ENCODE measurements at regions not wholly inside any gene's neighbourhood (a gene's known extent, or its start where the extent isn't known, plus 50 kb on each side); places are given as distances from the start of the nearest gene placed in this dataset.

- Mint-ChIP-seq H3K9me3 (ENCODE audit: insufficient read depth) (no peaks in the 10 kb centered on the region), H3K36me3 (ENCODE audit: low read depth) (no peaks in the 10 kb centered on the region), H3K27me3 (ENCODE audit: low read depth) (no peaks in the 10 kb centered on the region), H3K27ac (no peak overlapping the region), H3K4me3 (no peak overlapping the region), H3K4me1 (ENCODE audit: low read depth) (no peaks in the 10 kb centered on the region)
- ATAC-seq: no peak
- ChIA-PET POLR2A (no interaction called here), CTCF (no interaction called here)
- no peak for DNase-seq
Observed at GRCh38 chr11:130599073-130599654, 150.7 kb downstream of the ADAMTS15 start.

- ATAC-seq: no peak
- H3K27me3 Mint-ChIP-seq (ENCODE audit: low read depth): no peaks in the 10 kb centered on the region
- DNase-seq: no peak
- no peaks in the 10 kb centered on the region for H3K9me3 Mint-ChIP-seq (ENCODE audit: insufficient read depth)
- no peaks in the 10 kb centered on the region for H3K36me3 Mint-ChIP-seq (ENCODE audit: low read depth)
- ChIA-PET POLR2A (no interaction called here), CTCF (no interaction called here)
- H3K4me3 Mint-ChIP-seq: no peak overlapping the region
- no peaks in the 10 kb centered on the region for H3K4me1 Mint-ChIP-seq (ENCODE audit: low read depth)
- H3K27ac Mint-ChIP-seq: no peak overlapping the region
Observed at GRCh38 chr11:130600139-130600538, 151.7 kb downstream of the ADAMTS15 start.

- Mint-ChIP-seq H3K36me3 (ENCODE audit: low read depth) (no peaks in the 10 kb centered on the region), H3K4me1 (ENCODE audit: low read depth) (no peaks in the 10 kb centered on the region), H3K27me3 (ENCODE audit: low read depth) (no peaks in the 10 kb centered on the region), H3K9me3 (ENCODE audit: insufficient read depth) (no peaks in the 10 kb centered on the region), H3K27ac (no peak overlapping the region), H3K4me3 (no peak overlapping the region)
- ATAC-seq (no peak), DNase-seq (no peak)
- ChIA-PET CTCF (no interaction called here), POLR2A (no interaction called here)
Observed at GRCh38 chr11:130600616-130601015, 152.2 kb downstream of the ADAMTS15 start.

GRCh38 chr11:130601141-130601540 is 152.7 kb downstream of the ADAMTS15 start:
- POLR2A ChIA-PET: no interaction called here
- H3K9me3 Mint-ChIP-seq (ENCODE audit: insufficient read depth): no peaks in the 10 kb centered on the region
- no peak for DNase-seq
- H3K36me3 Mint-ChIP-seq (ENCODE audit: low read depth): no peaks in the 10 kb centered on the region
- CTCF ChIA-PET: no interaction called here
- no peak for ATAC-seq
- H3K27ac Mint-ChIP-seq: no peak overlapping the region
- H3K27me3 Mint-ChIP-seq (ENCODE audit: low read depth): no peaks in the 10 kb centered on the region
- H3K4me3 Mint-ChIP-seq: no peak overlapping the region
- H3K4me1 Mint-ChIP-seq (ENCODE audit: low read depth): no peaks in the 10 kb centered on the region

- no peaks in the 10 kb centered on the region for H3K4me1 Mint-ChIP-seq (ENCODE audit: low read depth)
- POLR2A ChIA-PET: no interaction called here
- DNase-seq: no peak
Observed at GRCh38 chr11:130601764-130602460, 153.5 kb downstream of the ADAMTS15 start.

GRCh38 chr11:130602641-130603334 is 154.3 kb downstream of the ADAMTS15 start:
- Mint-ChIP-seq H3K4me3 (no peak overlapping the region), H3K4me1 (ENCODE audit: low read depth) (no peaks in the 10 kb centered on the region), H3K36me3 (ENCODE audit: low read depth) (no peaks in the 10 kb centered on the region), H3K27ac (no peak overlapping the region), H3K9me3 (ENCODE audit: insufficient read depth) (no peaks in the 10 kb centered on the region), H3K27me3 (ENCODE audit: low read depth) (no peaks in the 10 kb centered on the region)
- ATAC-seq: no peak
- POLR2A ChIA-PET: no interaction called here
- CTCF ChIA-PET: no interaction called here
- DNase-seq: no peak

More at GRCh38 chr11:130601764-130602460, 153.5 kb downstream of the ADAMTS15 start:
- Mint-ChIP-seq H3K27me3 (ENCODE audit: low read depth) (no peaks in the 10 kb centered on the region), H3K36me3 (ENCODE audit: low read depth) (no peaks in the 10 kb centered on the region), H3K4me3 (no peak overlapping the region), H3K27ac (no peak overlapping the region), H3K9me3 (ENCODE audit: insufficient read depth) (no peaks in the 10 kb centered on the region)
- ATAC-seq: no peak
- CTCF ChIA-PET: no interaction called here

GRCh38 chr11:130603335-130603906 is 155.0 kb downstream of the ADAMTS15 start:
- H3K9me3 Mint-ChIP-seq (ENCODE audit: insufficient read depth): no peaks in the 10 kb centered on the region
- DNase-seq (no peak), ATAC-seq (no peak)
- ChIA-PET CTCF (no interaction called here), POLR2A (no interaction called here)
- H3K27ac Mint-ChIP-seq: no peak overlapping the region
- H3K4me1 Mint-ChIP-seq (ENCODE audit: low read depth): no peaks in the 10 kb centered on the region
- no peak overlapping the region for H3K4me3 Mint-ChIP-seq
- H3K36me3 Mint-ChIP-seq (ENCODE audit: low read depth): no peaks in the 10 kb centered on the region
- no peaks in the 10 kb centered on the region for H3K27me3 Mint-ChIP-seq (ENCODE audit: low read depth)

- no peak for ATAC-seq
- H3K9me3 Mint-ChIP-seq (ENCODE audit: insufficient read depth): no peaks in the 10 kb centered on the region
- CTCF ChIA-PET: no interaction called here
Observed at GRCh38 chr11:130604606-130605005, 156.2 kb downstream of the ADAMTS15 start.

GRCh38 chr11:130606178-130606577 is 157.7 kb downstream of the ADAMTS15 start:
- Mint-ChIP-seq H3K4me3 (no peak overlapping the region), H3K36me3 (ENCODE audit: low read depth) (no peaks in the 10 kb centered on the region), H3K27ac (no peak overlapping the region), H3K9me3 (ENCODE audit: insufficient read depth) (no peaks in the 10 kb centered on the region), H3K4me1 (ENCODE audit: low read depth) (no peaks in the 10 kb centered on the region), H3K27me3 (ENCODE audit: low read depth) (no peaks in the 10 kb centered on the region)
- ChIA-PET CTCF (no interaction called here), POLR2A (no interaction called here)
- ATAC-seq (no peak), DNase-seq (no peak)

More at GRCh38 chr11:130604606-130605005, 156.2 kb downstream of the ADAMTS15 start:
- no peak overlapping the region for H3K4me3 Mint-ChIP-seq
- H3K27ac Mint-ChIP-seq: no peak overlapping the region
- H3K36me3 Mint-ChIP-seq (ENCODE audit: low read depth): no peaks in the 10 kb centered on the region
- no peaks in the 10 kb centered on the region for H3K27me3 Mint-ChIP-seq (ENCODE audit: low read depth)
- no peaks in the 10 kb centered on the region for H3K4me1 Mint-ChIP-seq (ENCODE audit: low read depth)
- POLR2A ChIA-PET: no interaction called here
- DNase-seq: no peak

- Mint-ChIP-seq H3K27me3 (ENCODE audit: low read depth) (no peaks in the 10 kb centered on the region), H3K27ac (no peak overlapping the region), H3K4me3 (no peak overlapping the region), H3K4me1 (ENCODE audit: low read depth) (no peaks in the 10 kb centered on the region), H3K9me3 (ENCODE audit: insufficient read depth) (no peaks in the 10 kb centered on the region), H3K36me3 (ENCODE audit: low read depth) (no peaks in the 10 kb centered on the region)
- ChIA-PET POLR2A (no interaction called here), CTCF (no interaction called here)
- DNase-seq: no peak
- ATAC-seq: no peak
Observed at GRCh38 chr11:130606781-130607511, 158.5 kb downstream of the ADAMTS15 start.

- no peak overlapping the region for H3K4me3 Mint-ChIP-seq
- H3K27me3 Mint-ChIP-seq (ENCODE audit: low read depth): no peaks in the 10 kb centered on the region
- H3K9me3 Mint-ChIP-seq (ENCODE audit: insufficient read depth): no peaks in the 10 kb centered on the region
- CTCF ChIA-PET: no interaction called here
- POLR2A ChIA-PET: no interaction called here
- DNase-seq (no peak), ATAC-seq (no peak)
- H3K36me3 Mint-ChIP-seq (ENCODE audit: low read depth): no peaks in the 10 kb centered on the region
- H3K27ac Mint-ChIP-seq: no peak overlapping the region
- H3K4me1 Mint-ChIP-seq (ENCODE audit: low read depth): no peaks in the 10 kb centered on the region
Observed at GRCh38 chr11:130608287-130608686, 159.8 kb downstream of the ADAMTS15 start.

All from activated CD8-positive, alpha-beta T cell treated with anti-CD3 and anti-CD28 coated beads, Interleukin-2, amount 10 ng/mL, durations not matched to agents 7 days and 5 days (primary cell).